GM12878 (cell line): ENCODE measurements at regions not wholly inside any gene's neighbourhood (a gene's known extent, or its start where the extent isn't known, plus 50 kb on each side); places are given as distances from the start of the nearest gene placed in this dataset.

Source experiments
- BRCA1 ChIP-seq: IDR thresholded peaks from 2 replicates; pipeline ENCODE4 v1.6.1; 2011; ENCODE audit warnings: low read depth, low read length, improper control_type of control experiment
- CEBPZ ChIP-seq: fragments of 150-350 bp; IDR thresholded peaks from 2 replicates; pipeline ENCODE4 v1.6.1; 2016; ENCODE audit warnings: low read depth, low read length
- DPF2 ChIP-seq: fragments of 450-650 bp; IDR thresholded peaks from 2 replicates; pipeline ENCODE4 v1.6.1; 2017; ENCODE audit warnings: mild to moderate bottlenecking
- E4F1 ChIP-seq: fragments of 450-650 bp; IDR thresholded peaks from 2 replicates; pipeline ENCODE4 v1.6.1; 2018; ENCODE audit warnings: borderline replicate concordance, mild to moderate bottlenecking; ENCODE audit not compliant: partially characterized antibody
- EGR1 ChIP-seq, 2 experiments: IDR thresholded peaks; 1 replicate in 1 of 2; 2 replicates in 1 of 2; pipeline ENCODE4 v1.6.1; 2011 to 2012; ENCODE audit warnings: low read depth in 2 of 2, low read length in 2 of 2, borderline replicate concordance in 1 of 2, mild to moderate bottlenecking in 1 of 2, moderate library complexity in 1 of 2
- GABPA ChIP-seq: IDR thresholded peaks from 2 replicates; pipeline ENCODE4 v1.6.1; 2014; ENCODE audit warnings: antibody characterized with exemption, low read depth, mild to moderate bottlenecking, inconsistent platforms
- HCFC1 ChIP-seq: fragments of 150-350 bp; IDR thresholded peaks from 2 replicates; pipeline ENCODE4 v1.6.1; 2014; ENCODE audit warnings: low read length
- IRF3 ChIP-seq: fragments of 450-650 bp; IDR thresholded peaks from 2 replicates; pipeline ENCODE4 v1.6.1; 2014; ENCODE audit warnings: mild to moderate bottlenecking
- MAX ChIP-seq: IDR thresholded peaks from 2 replicates; pipeline ENCODE4 v1.6.1; 2012; ENCODE audit warnings: low read depth, low read length, improper control_type of control experiment
- MTA3 ChIP-seq: IDR thresholded peaks from 2 replicates; pipeline ENCODE4 v1.6.1; 2012; ENCODE audit warnings: low read length, inconsistent platforms, borderline replicate concordance
- PAX5 ChIP-seq: IDR thresholded peaks from 2 replicates; pipeline ENCODE4 v1.6.1; 2011; ENCODE audit warnings: low read depth, low read length, borderline replicate concordance
- POU2F2 ChIP-seq: IDR thresholded peaks from 3 replicates; pipeline ENCODE4 v1.6.1; 2011; ENCODE audit warnings: low read depth, mild to moderate bottlenecking, low read length, borderline replicate concordance
- RUNX3 ChIP-seq: IDR thresholded peaks from 2 replicates; pipeline ENCODE4 v1.6.1; 2012; ENCODE audit warnings: low read length, inconsistent platforms
- SP1 ChIP-seq: IDR thresholded peaks from one replicate; pipeline ENCODE4 v1.6.1; 2011; ENCODE audit warnings: low read depth, low read length
- STAT3 ChIP-seq: IDR thresholded peaks from 2 replicates; pipeline ENCODE4 v1.6.1; 2011; ENCODE audit warnings: low read depth, low read length, improper control_type of control experiment
- USF1 ChIP-seq: IDR thresholded peaks from 2 replicates; pipeline ENCODE4 v1.6.1; 2011; ENCODE audit warnings: borderline replicate concordance, low read depth, mild to moderate bottlenecking, moderate library complexity, mixed read lengths, low read length; ENCODE audit not compliant: insufficient read depth; ENCODE audit errors: extremely low read length
- YBX1 ChIP-seq: fragments of 450-650 bp; IDR thresholded peaks from 2 replicates; pipeline ENCODE4 v1.6.1; 2016; ENCODE audit warnings: antibody characterized with exemption
- ZNF217 ChIP-seq: fragments of 450-650 bp; IDR thresholded peaks from 2 replicates; pipeline ENCODE4 v1.6.1; 2017; ENCODE audit warnings: antibody characterized with exemption, mild to moderate bottlenecking
- ZNF384 ChIP-seq: IDR thresholded peaks from 2 replicates; pipeline ENCODE4 v1.6.1; 2012; ENCODE audit warnings: low read depth, mild to moderate bottlenecking, low read length, improper control_type of control experiment, borderline replicate concordance
- ZNF592 ChIP-seq: fragments of 450-650 bp; IDR thresholded peaks from 2 replicates; pipeline ENCODE4 v1.6.1; 2017; ENCODE audit warnings: mild to moderate bottlenecking, moderate library complexity

DNA sequence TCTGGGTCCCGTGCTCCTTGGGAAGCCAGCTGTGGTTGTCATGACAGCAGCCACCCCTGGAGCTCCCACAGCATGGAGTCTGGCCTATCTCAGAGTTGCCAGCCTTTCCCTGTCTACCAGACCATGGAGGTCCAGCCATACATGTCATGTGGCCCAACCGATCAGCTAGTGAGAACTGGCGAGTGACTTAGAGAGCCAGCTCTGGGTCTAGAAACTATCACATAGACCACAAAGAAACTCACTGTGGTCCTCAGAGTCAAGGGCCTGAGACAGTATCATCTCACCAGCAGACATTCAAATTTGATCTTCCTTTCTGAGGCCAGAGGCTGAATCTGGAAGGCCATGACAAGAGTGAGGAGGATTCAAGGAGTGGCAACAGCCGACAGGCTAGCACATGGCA lies 223.3 kb upstream of the GPR26 start (continued):
- TF ChIP-seq MTA3: no peak
- no peak for TF ChIP-seq BRCA1
- TF ChIP-seq ZNF384: no peak
- TF ChIP-seq DPF2: no peak
- TF ChIP-seq YBX1: no peak
- TF ChIP-seq STAT3: no peak
- no peak for TF ChIP-seq E4F1
- TF ChIP-seq POU2F2: no peak
- 0 out of 2 replicates have a peak, but pooled peaks have one; percentile 37 for TF ChIP-seq PAX5
- no peak for TF ChIP-seq MAX
- TF ChIP-seq EGR1 (IDR thresholded peaks at IDR 0.05; ENCODE audit: borderline replicate concordance in 1 of 2, low read depth in 2 of 2, low read length in 2 of 2): no peak
- no peak for TF ChIP-seq SP1
- no peak for TF ChIP-seq CEBPZ
- TF ChIP-seq ZNF217: no peak
- no peak for TF ChIP-seq ZNF592
- no peak for TF ChIP-seq HCFC1
- peak; percentile 34 for TF ChIP-seq USF1
- TF ChIP-seq GABPA: no peak
- TF ChIP-seq RUNX3: peak; percentile 84
- TF ChIP-seq IRF3: no peak
